HK-2 (cell line): ENCODE measurements at regions not wholly inside any gene's neighbourhood (a gene's known extent, or its start where the extent isn't known, plus 50 kb on each side); places are given as distances from the start of the nearest gene placed in this dataset.

ENCODE experiments used
- DNase-seq: peaks from one replicate; pipeline ENCODE4 v3.0.0-alpha.2; 2018; ENCODE audit not compliant: unreplicated experiment

DNA sequence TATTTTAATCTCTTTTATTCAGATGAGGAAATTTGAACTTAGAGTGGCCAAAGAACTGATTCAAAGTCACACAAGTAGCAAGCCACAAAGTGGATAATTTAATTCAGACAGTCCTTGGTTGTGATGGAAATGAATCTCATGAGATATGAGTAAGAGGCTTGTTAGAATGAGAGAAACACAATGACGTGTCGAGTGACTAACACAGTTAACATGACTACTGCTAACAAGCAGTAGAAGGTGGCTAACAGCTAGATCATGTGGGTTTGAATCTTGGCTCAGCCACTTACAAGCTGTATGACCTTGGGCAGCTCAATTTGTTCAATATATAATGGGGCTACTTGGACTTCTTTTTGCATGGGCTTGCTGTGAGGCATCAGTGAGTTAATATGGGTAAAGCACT lies 104.5 kb upstream of the LMO4 start:
- DNase-seq: peak; percentile 27

GRCh38 chr1:87225171-87225570 lies 103.5 kb upstream of the LMO4 start:
- no peak for DNase-seq

GRCh38 chr1:87226341-87226760 lies 102.3 kb upstream of the LMO4 start:
- peak; percentile 80 for DNase-seq

- DNase-seq: no peak
These were observed 101.0 kb upstream of the LMO4 start for GRCh38 chr1:87227651-87228050.

GRCh38 chr1:87230501-87230900 lies 98.2 kb upstream of the LMO4 start:
- DNase-seq: no peak

- DNase-seq: no peak
These were observed 96.8 kb upstream of the LMO4 start for GRCh38 chr1:87231703-87232367.

DNA sequence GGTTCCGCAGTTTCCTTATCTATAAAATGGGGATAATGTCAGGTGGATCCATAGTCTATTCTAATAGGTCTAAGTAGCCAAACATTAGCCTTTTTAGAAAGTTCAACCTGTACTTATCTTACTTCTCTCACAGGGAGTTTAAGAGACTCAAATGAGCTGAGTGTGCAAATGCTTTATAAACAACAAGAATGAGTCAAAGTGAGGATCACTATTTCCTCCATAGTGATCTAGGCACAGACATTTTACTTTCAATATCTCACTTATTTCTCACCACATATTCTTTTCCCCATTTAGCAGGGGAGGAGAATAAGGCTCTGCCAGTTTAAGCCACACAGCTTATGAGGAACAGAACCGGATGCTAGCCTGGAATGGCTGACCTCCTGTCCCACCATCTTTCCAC lies 92.1 kb upstream of the LMO4 start:
- DNase-seq: no peak

GRCh38 chr1:87239997-87240605 lies 88.6 kb upstream of the LMO4 start:
- no peak for DNase-seq

- DNase-seq: no peak
These were observed 87.9 kb upstream of the LMO4 start for GRCh38 chr1:87240661-87241285.

GRCh38 chr1:87242445-87243185 lies 86.1 kb upstream of the LMO4 start:
- no peak for DNase-seq

DNA sequence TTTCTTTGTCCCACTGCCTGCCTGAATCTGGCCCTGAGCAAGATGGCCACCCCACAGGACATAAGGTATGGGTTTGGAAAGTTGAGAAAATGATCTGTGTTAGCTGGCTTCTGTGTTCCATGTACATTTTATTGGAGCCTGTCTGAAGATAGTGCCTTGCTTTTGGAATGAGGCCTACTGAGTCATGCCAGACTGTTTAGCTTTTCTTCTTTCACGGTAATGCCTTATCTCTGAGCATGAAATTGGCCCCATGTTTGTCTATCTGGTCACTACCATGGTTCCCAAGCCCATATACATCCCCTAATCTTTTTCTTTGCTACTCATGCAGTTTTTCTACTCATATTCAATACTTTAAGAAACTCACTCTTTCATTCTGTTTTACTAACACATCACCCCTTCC lies 85.1 kb upstream of the LMO4 start:
- DNase-seq: no peak

DNA sequence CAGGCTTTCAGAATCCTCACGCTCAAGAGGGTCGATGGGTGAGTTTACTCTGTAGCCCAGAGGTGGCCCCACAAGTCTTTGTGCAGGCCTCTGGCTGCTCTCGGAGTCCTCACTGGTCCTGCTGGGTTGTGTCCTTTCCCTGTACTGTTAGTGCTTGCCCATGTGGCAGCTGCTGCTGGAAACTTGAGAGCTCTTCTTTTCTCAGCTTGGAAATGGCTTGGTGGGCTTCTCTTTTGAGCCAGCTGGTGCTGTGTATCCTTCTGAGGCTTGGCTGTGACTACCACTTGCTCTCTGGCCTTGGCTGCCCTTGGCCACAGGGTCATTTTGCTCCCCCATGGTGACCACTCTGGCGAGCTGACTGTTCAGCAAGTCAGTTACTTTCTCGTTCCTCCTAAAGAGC lies 82.2 kb upstream of the LMO4 start:
- no peak for DNase-seq

DNA sequence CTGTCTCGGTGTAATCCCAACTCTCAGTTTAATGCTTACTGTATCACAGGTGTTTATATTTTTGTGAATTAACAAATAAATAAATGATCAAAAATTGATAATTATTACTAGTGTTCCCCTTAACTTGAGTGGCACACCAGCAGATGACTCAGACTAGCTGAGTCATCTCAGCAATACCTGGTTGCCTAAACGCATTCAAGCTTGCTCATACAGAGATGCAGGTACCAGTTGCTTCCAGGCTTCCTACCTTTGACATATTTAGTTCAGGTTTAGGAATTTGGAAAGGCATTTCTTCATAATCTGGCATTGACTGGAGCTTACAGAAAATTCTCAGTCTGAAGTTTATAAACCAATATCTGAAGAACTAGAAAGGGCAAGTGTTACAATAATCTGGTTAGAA lies 78.9 kb upstream of the LMO4 start:
- no peak for DNase-seq

DNA sequence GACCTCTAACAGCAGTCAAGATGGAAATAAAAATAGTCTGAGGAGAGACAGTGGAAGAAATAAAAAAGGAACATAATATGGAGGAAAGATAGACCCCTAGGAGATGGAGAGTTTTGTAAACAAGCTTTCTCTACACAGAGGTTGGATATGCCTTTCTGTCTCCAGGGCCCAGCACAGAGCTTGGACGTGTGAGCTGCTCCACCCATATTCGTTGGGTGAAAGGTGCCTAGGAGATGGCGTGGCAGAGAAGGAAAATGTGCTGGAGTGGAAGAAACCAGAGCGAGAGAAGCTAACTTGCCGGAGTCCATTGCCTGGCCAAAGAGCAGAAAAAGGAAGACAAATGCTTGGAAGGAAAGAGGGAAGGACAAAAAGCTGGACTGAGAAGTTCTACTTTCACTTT lies 78.3 kb upstream of the LMO4 start:
- DNase-seq: no peak

- no peak for DNase-seq
These were observed 76.3 kb upstream of the LMO4 start for GRCh38 chr1:87252406-87252805.

GRCh38 chr1:87262688-87263087 lies 66.0 kb upstream of the LMO4 start:
- DNase-seq: no peak

GRCh38 chr1:87263281-87263680 lies 65.4 kb upstream of the LMO4 start:
- DNase-seq: no peak

GRCh38 chr1:87263785-87264184 lies 64.9 kb upstream of the LMO4 start:
- DNase-seq: no peak

DNA sequence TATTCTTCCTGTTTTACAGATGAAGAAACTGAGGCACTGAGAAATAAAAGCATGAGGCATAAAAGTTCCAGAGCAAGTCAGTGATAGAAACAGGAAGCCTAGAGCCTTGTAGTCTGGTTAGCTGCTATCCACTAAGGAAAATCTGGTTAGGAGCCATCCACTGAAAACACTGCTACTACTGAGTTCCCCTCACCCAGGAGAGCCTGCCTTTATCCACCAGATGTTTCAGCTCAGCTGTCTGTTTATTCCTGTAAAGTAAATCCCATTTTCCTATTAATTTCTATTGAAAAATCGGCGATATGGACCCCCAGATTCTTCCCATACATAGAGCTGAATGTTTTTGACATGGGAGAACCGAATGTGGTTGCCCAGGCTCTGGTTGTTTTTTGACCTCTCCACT lies 63.7 kb upstream of the LMO4 start:
- no peak for DNase-seq

DNA sequence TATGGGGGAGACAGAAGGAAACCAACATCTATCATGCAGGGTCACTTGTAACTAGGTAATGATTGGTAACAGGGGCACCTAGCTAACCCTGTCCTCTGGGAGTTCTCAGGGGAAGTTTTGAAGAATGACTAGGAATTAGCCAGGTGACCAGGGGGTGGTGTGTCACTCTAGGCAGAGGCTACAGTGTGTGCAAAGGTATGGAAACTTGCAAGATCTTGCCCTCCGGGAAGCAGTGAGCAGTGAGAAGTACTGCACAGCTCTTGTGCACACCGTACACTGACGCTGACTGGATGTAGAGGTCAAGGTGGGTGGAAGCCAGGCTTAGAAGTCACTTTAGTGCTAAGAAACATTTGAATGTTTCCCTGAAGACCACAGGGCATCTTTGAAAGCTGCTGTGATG lies 62.9 kb upstream of the LMO4 start:
- DNase-seq: no peak

DNA sequence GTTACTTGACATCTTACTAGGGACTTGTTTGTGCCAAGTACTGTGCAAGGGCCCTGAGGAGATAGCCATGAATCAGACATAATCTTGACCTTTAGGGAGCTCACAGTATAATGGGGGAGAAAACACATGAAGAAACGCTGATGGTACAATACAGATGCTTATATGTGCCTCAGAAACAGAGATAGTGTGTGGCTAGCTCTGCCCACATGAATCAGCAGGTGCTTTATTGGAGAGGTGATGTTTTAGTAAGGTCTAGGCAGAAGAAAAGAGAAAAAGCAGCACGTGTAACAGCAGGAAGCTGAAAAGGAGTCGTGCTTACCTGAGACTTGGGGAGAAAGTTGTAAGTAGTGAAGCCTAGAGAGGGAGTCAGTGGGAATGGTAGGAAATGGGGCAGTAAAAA lies 60.6 kb upstream of the LMO4 start:
- DNase-seq: no peak

DNA sequence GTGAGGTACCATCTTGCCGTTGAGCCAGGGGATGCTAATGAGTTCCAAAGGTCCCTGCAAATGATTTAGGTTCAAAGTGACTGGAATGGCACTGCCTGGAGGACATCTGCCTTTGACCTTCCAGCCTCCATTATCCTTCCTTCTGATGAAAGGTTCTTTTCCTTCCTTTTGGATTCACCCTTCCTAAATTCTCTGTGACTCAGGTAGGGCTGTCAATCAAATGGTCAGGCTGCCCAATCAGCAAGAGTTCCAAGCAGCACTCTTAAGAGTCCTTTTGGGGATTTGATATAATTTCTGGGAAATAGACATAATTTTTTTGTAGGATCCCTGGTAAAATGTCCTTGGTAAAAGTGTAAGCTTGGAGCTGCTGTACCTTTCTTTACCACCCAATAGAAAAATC lies 58.8 kb upstream of the LMO4 start:
- no peak for DNase-seq

GRCh38 chr1:87273291-87273690 lies 55.4 kb upstream of the LMO4 start:
- DNase-seq: no peak
